ENCODE measurements at regions not wholly inside any gene's neighbourhood (a gene's known extent, or its start where the extent isn't known, plus 50 kb on each side); places are given as distances from the start of the nearest gene placed in this dataset.

- POLR2A ChIA-PET: no interaction called here
- H3K4me3 ChIP-seq (ENCODE audit: low read depth, low read length): no peak overlapping the region
- TF ChIP-seq, protein P1, sequence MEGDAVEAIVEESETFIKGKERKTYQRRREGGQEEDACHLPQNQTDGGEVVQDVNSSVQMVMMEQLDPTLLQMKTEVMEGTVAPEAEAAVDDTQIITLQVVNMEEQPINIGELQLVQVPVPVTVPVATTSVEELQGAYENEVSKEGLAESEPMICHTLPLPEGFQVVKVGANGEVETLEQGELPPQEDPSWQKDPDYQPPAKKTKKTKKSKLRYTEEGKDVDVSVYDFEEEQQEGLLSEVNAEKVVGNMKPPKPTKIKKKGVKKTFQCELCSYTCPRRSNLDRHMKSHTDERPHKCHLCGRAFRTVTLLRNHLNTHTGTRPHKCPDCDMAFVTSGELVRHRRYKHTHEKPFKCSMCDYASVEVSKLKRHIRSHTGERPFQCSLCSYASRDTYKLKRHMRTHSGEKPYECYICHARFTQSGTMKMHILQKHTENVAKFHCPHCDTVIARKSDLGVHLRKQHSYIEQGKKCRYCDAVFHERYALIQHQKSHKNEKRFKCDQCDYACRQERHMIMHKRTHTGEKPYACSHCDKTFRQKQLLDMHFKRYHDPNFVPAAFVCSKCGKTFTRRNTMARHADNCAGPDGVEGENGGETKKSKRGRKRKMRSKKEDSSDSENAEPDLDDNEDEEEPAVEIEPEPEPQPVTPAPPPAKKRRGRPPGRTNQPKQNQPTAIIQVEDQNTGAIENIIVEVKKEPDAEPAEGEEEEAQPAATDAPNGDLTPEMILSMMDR (IDR thresholded peaks at IDR 0.05; ENCODE audit: insufficient read depth, low read length, missing control alignments): no peak
- CTCF ChIA-PET: no interaction called here
- no peak for DNase-seq (ENCODE audit: low read depth, low spot score)
Measured at GRCh38 chr2:186126181-186126580, 359.9 kb upstream of the ZC3H15 start.

DNA sequence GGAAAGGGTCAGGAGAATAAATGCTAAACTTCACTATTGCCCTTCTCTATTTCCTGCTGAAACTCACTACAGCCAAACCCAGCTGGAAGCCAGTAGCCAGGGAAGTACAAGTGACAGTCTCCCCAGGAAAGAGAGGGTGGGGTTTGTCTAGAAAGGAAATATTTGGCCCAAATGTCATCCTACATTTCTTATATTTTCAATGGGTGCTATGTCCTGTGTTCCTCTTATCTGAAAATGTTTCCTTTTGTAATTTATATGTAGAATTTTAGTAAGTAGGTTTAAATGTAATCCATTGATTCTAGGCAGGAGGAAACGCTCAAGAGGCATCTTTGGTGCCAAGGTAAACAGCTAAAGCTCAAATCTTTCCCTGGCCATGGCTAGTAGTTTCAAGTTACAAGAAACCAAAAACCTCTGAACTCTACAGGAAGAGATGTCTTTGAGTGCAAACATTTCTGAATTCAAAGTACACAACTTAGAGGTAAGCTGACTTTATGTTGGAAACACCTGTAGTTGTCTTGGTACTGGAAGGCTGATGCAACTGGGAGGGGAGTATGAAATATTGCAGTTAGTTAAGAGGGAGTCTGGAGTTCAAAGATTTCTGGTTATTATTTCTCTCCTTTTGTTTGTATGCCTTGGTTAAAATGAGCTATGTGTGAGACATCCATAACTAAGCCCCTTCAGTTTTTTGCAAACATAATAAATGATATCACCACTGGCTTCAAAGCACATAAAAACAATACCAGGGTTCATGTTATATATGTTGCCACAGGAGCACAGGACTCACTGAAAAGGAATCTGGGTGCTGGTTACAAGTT is 356.1 kb upstream of the ZC3H15 start:
- TF ChIP-seq, protein P1 (IDR thresholded peaks at IDR 0.05; ENCODE audit: insufficient read depth, low read length, missing control alignments): no peak
- H3K4me3 ChIP-seq (ENCODE audit: low read depth, low read length): no peak overlapping the region
- peak; percentile 10 for DNase-seq (ENCODE audit: low read depth, low spot score)
- CTCF ChIA-PET: no interaction called here
- POLR2A ChIA-PET: no interaction called here

DNA sequence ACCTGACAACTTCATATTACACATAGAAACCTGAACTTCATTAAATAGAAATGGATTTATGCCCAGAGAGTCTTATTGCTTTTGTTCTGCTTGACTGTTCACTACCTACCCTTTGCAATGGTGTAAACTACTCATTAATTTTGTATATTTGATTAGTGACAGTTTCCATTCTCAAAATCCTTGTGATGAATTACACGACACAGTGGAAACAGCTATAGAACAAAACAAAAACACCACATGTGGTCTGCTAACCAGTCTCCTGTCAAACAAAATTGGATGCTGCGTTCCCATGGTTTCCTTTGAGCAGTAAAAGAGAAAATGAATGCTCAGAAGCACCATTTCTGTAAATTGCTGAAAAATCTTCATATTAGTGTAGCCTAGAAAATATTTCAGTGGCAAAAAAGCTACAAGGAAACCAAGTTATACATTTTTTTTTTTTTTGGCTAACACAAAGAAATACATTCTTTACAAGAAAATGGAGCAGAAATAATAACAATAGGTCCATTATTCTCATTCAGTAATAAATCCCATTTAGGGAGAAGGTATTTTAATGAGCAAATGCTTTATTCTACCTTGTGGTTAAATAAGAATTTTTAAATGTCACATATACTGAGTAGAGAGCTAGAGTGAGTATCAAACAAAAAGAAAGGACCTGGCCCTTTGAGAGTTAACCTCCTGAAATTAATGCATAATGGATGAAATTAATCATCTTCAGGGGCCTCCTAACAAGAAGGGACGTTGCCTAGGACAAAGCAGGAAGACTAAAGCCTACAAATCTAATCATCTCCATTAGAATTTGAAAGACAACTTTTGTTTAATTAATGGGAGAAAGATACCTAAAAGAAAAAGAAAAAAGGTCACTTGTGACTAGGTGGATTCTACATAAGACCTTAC is 355.1 kb upstream of the ZC3H15 start:
- CTCF ChIA-PET: no interaction called here

DNA sequence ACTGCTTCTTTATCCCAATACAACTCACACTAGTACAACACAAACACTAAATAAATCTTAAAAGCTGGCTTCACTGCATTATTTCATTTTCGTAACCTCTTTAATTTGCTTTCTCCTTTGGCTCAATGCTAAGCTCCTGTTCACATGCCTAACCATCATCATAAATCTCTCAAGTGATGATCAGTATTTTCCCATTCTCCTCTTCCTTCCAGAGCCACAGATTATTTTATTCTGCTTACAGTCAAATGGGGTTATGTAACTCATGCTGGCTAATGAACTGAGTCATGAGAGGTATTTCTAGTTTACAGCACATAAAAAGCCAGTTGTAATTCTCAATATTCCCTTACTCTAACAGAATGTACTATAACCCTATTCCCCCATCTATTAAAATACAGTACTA is 350.4 kb upstream of the ZC3H15 start:
- peak; percentile 4 for DNase-seq (ENCODE audit: low read depth, low spot score)
- POLR2A ChIA-PET: no interaction called here
- no peak overlapping the region for H3K4me3 ChIP-seq (ENCODE audit: low read depth, low read length)
- TF ChIP-seq, protein P1 (IDR thresholded peaks at IDR 0.05; ENCODE audit: insufficient read depth, low read length, missing control alignments): no peak
- CTCF ChIA-PET: no interaction called here

More for the DNA sequence above, 355.1 kb upstream of the ZC3H15 start:
- DNase-seq (ENCODE audit: low read depth, low spot score): no peak
- no peak overlapping the region for H3K4me3 ChIP-seq (ENCODE audit: low read depth, low read length)
- POLR2A ChIA-PET: interaction anchor here (0.6 kb wide), 1 partner anchor 718 kb away, joined by 3 read pairs; no protein-coding TSS in a partner anchor
- TF ChIP-seq, protein P1 (IDR thresholded peaks at IDR 0.05; ENCODE audit: insufficient read depth, low read length, missing control alignments): no peak

DNA sequence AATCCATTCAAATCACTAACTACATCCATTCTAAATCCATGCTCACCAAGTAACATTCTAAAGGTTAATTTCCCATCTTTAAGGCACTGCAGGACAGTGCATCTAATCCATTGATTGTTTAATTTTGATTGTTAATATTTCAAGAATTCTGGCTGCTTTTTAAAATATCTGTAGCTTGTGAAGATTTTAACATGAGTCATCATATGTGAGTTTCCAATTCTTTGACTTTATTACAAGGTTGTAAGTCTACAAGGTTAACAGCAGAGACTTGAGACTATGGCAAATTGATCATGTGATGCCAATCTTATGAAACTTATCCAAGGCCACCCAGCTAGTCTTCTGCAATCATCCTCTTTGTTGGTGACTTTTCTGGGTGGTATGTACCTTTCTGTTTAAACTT is 349.2 kb upstream of the ZC3H15 start:
- DNase-seq (ENCODE audit: low read depth, low spot score): no peak
- CTCF ChIA-PET: no interaction called here
- no peak overlapping the region for H3K4me3 ChIP-seq (ENCODE audit: low read depth, low read length)
- POLR2A ChIA-PET: no interaction called here
- TF ChIP-seq, protein P1 (IDR thresholded peaks at IDR 0.05; ENCODE audit: insufficient read depth, low read length, missing control alignments): no peak

GRCh38 chr2:186138845-186139244 is 347.2 kb upstream of the ZC3H15 start:
- ChIA-PET POLR2A (no interaction called here), CTCF (no interaction called here)
- TF ChIP-seq, protein P1 (IDR thresholded peaks at IDR 0.05; ENCODE audit: insufficient read depth, low read length, missing control alignments): no peak
- H3K4me3 ChIP-seq (ENCODE audit: low read depth, low read length): no peak overlapping the region
- DNase-seq (ENCODE audit: low read depth, low spot score): no peak
